H1 (cell line): ENCODE measurements at regions not wholly inside any gene's neighbourhood (a gene's known extent, or its start where the extent isn't known, plus 50 kb on each side); places are given as distances from the start of the nearest gene placed in this dataset.

Source experiments
- CBX8 ChIP-seq: fragments of 300-800, 300-1000 bp; sonication (generic); IDR thresholded peaks from 2 replicates; pipeline ENCODE4 v1.7.1; 2016; ENCODE audit warnings: low read depth, low read length, borderline replicate concordance
- CTCF ChIP-seq, 3 experiments: IDR thresholded peaks; 1 replicate in 2 of 3; 2 replicates in 1 of 3; pipeline versions ENCODE4 v1.5.1 to v1.6.1; 2011; ENCODE audit warnings: low read length in 3 of 3, mild to moderate bottlenecking in 3 of 3, inconsistent platforms in 2 of 3, low read depth in 1 of 3, moderate library complexity in 1 of 3; ENCODE audit not compliant: insufficient read depth in 1 of 3; ENCODE audit errors: control extremely low read depth in 1 of 3
- MAX ChIP-seq: IDR thresholded peaks from 2 replicates; pipeline ENCODE4 v1.6.1; 2012; ENCODE audit warnings: inconsistent platforms
- RAD21 ChIP-seq, 2 experiments: IDR thresholded peaks in 1 of 2; conservative IDR thresholded peaks in 1 of 2; 2 replicates each; pipeline ENCODE4 v1.6.1; 2011; ENCODE audit warnings: low read depth in 2 of 2, low read length in 2 of 2, improper control_type of control experiment in 1 of 2, inconsistent platforms in 1 of 2, mild to moderate bottlenecking in 1 of 2, moderate library complexity in 1 of 2
- SIN3A ChIP-seq, 2 experiments: IDR thresholded peaks in 1 of 2; conservative IDR thresholded peaks in 1 of 2; 2 replicates each; pipeline ENCODE4 v1.6.1; 2011 to 2012; ENCODE audit warnings: low read length in 2 of 2, improper control_type of control experiment in 1 of 2, low read depth in 1 of 2, mild to moderate bottlenecking in 1 of 2

- TF ChIP-seq SIN3A (conservative IDR thresholded peaks at IDR 0.05 in 1 of 2, IDR thresholded peaks at IDR 0.05 in 1 of 2; ENCODE audit: low read depth in 1 of 2, low read length in 2 of 2) (no peak), MAX (no peak), CBX8 (no peak), CTCF (IDR thresholded peaks at IDR 0.05; ENCODE audit: control extremely low read depth in 1 of 3, insufficient read depth in 1 of 3, low read depth in 1 of 3, low read length in 3 of 3) (no peak), RAD21 (IDR thresholded peaks at IDR 0.05 in 1 of 2, conservative IDR thresholded peaks at IDR 0.05 in 1 of 2; ENCODE audit: low read depth in 2 of 2, low read length in 2 of 2) (no peak)
- TF ChIP-seq, all 59 proteins: peak for 0
Measured at GRCh38 chr13:88248393-88248792, 577.2 kb downstream of the SLITRK5 start (continued).
